Central memory CD8-positive, alpha-beta T cell (primary cell): ENCODE measurements at regions not wholly inside any gene's neighbourhood (a gene's known extent, or its start where the extent isn't known, plus 50 kb on each side); places are given as distances from the start of the nearest gene placed in this dataset.

Source experiments
- ATAC-seq: fragments of 150-1000 bp; cut with Tn5 transposase; replicated peaks from 2 replicates; pipeline ENCODE4 v1.10.0; 2022; ENCODE audit warnings: mild to moderate bottlenecking, moderate FRiP score, moderate number of reproducible peaks; ENCODE audit not compliant: poor library complexity, severe bottlenecking; ENCODE audit errors: extremely low read depth
- DNase-seq, 2 donors: peaks; one replicate each; pipeline ENCODE4 v3.0.0; 2021; ENCODE audit warnings: low spot score in 2 of 2
- H3K27ac Mint-ChIP-seq: one replicate; pipeline ENCODE4 v1.8.0; 2022; ENCODE audit warnings: low read depth, mild to moderate bottlenecking, moderate library complexity, mixed read lengths
- H3K27me3 Mint-ChIP-seq: one replicate; pipeline ENCODE4 v1.8.0; 2022; ENCODE audit warnings: mixed read lengths
- H3K36me3 Mint-ChIP-seq: one replicate; pipeline ENCODE4 v1.8.0; 2022; ENCODE audit warnings: mild to moderate bottlenecking, moderate library complexity, mixed read lengths; ENCODE audit not compliant: insufficient read depth
- H3K4me1 Mint-ChIP-seq: one replicate; pipeline ENCODE4 v1.8.0; 2022; ENCODE audit warnings: mixed read lengths
- H3K4me3 Mint-ChIP-seq: one replicate; pipeline ENCODE4 v1.8.0; 2022; ENCODE audit warnings: mild to moderate bottlenecking, moderate library complexity, mixed read lengths
- H3K9me3 Mint-ChIP-seq: one replicate; pipeline ENCODE4 v1.8.0; 2022; ENCODE audit warnings: mixed read lengths

DNA sequence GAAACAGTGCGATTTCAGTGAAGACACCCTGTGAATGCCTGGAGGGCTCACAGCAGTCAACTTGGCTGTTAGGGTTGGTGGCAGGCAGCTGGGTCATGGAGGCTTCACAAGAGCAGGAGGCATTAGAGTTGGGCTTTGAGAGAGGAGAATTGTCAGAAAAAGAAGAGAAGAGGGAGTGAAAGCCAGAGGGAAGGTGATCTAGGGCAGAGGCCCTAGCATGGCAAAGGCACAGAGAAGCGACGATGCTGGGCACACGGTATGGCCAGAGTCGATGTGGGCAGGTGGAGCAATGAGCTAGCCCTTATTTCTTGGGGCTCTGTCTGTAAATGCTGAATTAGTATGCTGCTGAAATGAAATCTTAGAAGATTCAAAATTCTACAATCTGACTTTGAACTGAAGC, 52.6 kb upstream of the OLFM4 start:
- no peak for DNase-seq
- Mint-ChIP-seq H3K9me3 (no peaks in the 10 kb centered on the region), H3K27ac (no peak overlapping the region), H3K27me3 (peaks cover 30% of the 10 kb centered on the region), H3K36me3 (no peaks in the 10 kb centered on the region), H3K4me1 (no peaks in the 10 kb centered on the region), H3K4me3 (no peak overlapping the region)
- ATAC-seq, result no peak

DNA sequence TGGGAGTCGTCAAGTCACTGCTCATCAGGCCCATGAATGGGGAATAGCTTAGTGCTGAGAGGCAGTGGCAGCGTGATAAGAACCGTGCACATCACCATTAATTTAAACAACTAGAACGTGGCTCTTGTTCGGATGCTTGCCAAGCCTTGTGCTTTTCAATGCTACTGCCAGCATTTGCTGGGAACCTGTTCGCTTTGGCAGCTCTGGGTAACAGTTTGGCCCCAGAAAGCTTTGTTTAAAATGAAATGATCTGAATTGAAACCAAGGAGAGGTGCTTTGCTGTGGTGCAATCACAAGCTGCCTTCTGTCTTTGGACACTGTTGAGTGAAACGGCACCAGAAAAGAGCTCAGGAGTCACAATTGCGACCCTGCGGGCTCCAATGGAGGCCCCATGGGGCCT, 53.5 kb upstream of the OLFM4 start:
- Mint-ChIP-seq H3K4me1 (no peaks in the 10 kb centered on the region), H3K36me3 (no peaks in the 10 kb centered on the region), H3K9me3 (no peaks in the 10 kb centered on the region), H3K27ac (no peak overlapping the region), H3K4me3 (no peak overlapping the region), H3K27me3 (peaks cover 26% of the 10 kb centered on the region)
- ATAC-seq (no peak), DNase-seq (no peak)

DNA sequence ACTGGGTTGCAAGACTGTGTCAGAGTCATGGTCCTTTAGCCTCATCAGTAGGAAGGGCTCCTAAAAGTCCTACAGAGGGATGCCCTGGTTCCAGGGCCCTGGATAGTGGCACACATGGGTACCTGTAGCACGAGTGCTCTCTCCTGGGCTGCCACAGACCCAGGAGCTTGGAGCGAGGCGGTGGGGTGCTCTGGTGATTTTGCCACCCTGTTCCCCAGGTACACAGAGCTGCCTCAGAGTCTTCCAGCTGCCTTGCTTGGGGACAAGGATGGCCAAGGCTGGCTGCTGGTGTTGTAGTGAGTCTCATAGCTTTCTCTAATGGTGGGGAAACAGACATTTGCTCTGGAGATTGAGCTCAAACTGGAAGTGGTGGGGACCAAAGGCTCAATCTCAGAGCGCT, 53.9 kb upstream of the OLFM4 start:
- Mint-ChIP-seq H3K27ac (no peak overlapping the region), H3K36me3 (no peaks in the 10 kb centered on the region), H3K4me3 (no peak overlapping the region), H3K9me3 (no peaks in the 10 kb centered on the region), H3K27me3 (peaks cover 21% of the 10 kb centered on the region), H3K4me1 (no peaks in the 10 kb centered on the region)
- DNase-seq (no peak), ATAC-seq (no peak)

DNA sequence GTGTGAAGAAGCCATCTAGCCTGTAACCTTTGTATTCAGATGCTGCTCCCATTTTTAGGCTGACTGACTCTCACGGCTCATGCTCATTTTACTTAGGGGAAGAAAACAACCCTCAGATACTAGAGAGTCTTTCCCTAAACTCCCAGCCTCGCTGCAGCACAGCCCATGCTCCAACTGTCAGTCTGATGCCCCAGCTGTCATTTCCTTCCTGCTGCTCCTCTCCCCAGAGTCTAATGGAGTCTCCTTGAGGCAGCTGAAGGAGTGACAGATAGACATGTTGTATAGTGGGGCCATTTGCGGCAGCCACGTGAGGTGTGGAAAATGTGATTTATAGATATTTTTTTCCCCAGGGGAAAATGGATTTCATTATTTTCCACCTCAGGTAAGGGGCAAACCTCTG, 59.2 kb upstream of the OLFM4 start:
- H3K27me3 Mint-ChIP-seq, result peaks cover 12% of the 10 kb centered on the region
- H3K9me3 Mint-ChIP-seq, result no peaks in the 10 kb centered on the region
- H3K4me3 Mint-ChIP-seq, result no peak overlapping the region
- H3K36me3 Mint-ChIP-seq, result no peaks in the 10 kb centered on the region
- H3K27ac Mint-ChIP-seq, result no peak overlapping the region
- ATAC-seq, result no peak
- no peak for DNase-seq
- H3K4me1 Mint-ChIP-seq, result no peaks in the 10 kb centered on the region

DNA sequence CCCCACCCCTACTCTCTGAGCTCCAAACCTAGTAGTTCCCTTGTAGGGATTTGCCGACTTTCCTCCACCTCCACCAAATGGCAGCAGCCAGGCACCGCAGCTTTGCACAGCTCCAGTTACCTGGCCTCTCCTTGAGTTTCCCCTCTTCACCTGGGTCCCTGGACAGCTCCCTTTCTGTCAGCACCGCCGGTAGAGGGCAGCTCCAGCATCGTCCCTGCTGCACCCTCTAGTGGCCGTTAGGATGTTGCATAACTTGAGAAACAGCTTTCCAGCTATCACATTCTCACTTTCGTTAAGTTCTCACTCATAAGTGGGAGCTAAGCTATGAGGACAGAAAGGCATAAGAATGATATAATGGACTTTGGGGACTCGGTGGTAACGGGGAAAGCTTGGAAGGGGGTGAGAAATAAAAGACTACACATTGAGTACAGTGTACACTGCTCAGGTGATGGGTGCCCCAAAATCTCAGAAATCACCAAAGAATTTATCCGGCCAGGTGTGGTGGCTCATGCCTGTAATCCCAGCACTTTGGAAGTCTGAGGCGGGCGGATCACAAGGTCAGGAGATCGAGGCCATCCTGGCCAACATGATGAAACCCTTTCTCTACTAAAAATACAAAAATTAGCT, 60.4 kb upstream of the OLFM4 start:
- no peak overlapping the region for H3K4me3 Mint-ChIP-seq
- no peak overlapping the region for H3K27ac Mint-ChIP-seq
- H3K9me3 Mint-ChIP-seq, result no peaks in the 10 kb centered on the region
- no peaks in the 10 kb centered on the region for H3K4me1 Mint-ChIP-seq
- no peaks in the 10 kb centered on the region for H3K36me3 Mint-ChIP-seq
- ATAC-seq (peak; percentile 52), DNase-seq (peak; percentile 31 to 35)
- no peaks in the 10 kb centered on the region for H3K27me3 Mint-ChIP-seq

DNA sequence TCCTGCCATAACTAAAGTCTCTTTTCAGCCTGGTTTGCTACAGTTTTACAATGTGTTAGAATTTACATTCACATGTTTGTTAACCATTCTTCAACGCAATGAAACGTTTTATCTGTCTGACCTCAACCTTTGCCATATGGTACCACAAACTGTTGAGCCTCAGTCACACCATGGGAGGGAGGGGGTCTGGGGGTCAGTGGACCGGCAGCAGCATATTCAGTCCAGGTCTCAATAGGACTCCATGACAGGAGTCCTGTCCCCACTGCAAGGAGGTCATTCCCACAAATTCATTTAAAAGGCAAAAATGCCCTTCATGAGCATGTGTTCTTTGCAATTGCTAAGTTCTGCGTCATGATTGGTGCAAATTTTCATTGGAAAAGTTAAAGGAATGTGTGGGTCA, 66.6 kb upstream of the OLFM4 start:
- Mint-ChIP-seq H3K4me1 (no peaks in the 10 kb centered on the region), H3K4me3 (no peak overlapping the region), H3K36me3 (no peaks in the 10 kb centered on the region), H3K9me3 (no peaks in the 10 kb centered on the region), H3K27ac (no peak overlapping the region), H3K27me3 (no peaks in the 10 kb centered on the region)
- DNase-seq, result no peak
- no peak for ATAC-seq

DNA sequence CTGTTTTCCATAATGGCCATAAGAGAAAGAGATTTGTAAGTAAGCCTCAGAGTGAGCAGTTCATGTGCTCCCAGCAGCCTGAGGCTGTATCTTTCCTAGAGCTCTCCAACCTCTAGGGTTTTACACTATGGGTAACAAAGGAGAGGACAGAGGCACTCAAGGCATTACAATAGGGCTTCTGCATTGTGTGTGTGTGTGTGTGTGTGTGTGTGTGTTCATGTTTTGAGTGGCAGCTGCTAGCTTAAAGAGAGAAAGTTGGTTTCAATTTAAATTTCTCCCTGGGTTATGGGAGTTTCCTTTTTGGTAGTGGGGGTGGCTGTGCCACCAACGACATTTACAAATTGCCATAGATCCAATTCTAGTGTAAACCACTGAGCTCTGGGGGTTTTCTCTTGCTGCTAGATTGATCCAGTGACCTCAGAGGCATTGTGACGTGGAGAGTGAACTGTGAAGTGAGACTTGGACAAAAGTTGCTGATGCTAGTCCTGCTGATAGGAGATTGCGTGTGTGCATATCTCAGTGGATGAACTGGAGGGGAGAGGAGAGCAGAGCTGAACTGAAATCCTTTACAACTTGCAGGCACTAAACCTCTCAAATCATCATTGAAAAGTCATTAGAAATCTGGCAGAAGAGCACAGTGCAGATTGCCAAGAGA, 67.2 kb upstream of the OLFM4 start:
- Mint-ChIP-seq H3K9me3 (no peaks in the 10 kb centered on the region), H3K4me1 (no peaks in the 10 kb centered on the region), H3K27me3 (no peaks in the 10 kb centered on the region), H3K36me3 (no peaks in the 10 kb centered on the region), H3K27ac (no peak overlapping the region), H3K4me3 (no peak overlapping the region)
- ATAC-seq, result no peak
- DNase-seq, result no peak

DNA sequence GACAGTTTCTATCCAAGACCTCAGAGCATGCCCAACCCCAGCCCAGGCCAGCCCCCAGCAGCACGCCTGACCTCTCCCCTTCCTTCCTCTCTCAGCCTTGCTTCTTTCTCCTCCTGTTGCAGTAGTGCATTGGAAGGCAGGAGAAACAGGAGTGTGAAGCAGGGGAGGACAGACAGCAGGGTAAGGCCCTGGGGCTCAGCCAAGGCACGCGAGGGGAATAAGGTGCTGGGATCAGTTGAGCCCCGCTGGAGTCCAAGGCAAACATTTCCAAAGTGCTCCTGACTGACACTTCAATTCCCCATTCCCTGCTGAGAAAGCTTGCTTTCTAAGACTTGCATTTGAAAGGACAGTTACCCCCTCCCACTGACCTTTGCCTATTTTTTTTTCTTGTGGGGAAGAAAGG, 73.1 kb upstream of the OLFM4 start:
- Mint-ChIP-seq H3K27me3 (no peaks in the 10 kb centered on the region), H3K4me1 (no peaks in the 10 kb centered on the region), H3K4me3 (no peak overlapping the region), H3K9me3 (no peaks in the 10 kb centered on the region), H3K27ac (no peak overlapping the region), H3K36me3 (no peaks in the 10 kb centered on the region)
- ATAC-seq, result no peak
- DNase-seq, result no peak

DNA sequence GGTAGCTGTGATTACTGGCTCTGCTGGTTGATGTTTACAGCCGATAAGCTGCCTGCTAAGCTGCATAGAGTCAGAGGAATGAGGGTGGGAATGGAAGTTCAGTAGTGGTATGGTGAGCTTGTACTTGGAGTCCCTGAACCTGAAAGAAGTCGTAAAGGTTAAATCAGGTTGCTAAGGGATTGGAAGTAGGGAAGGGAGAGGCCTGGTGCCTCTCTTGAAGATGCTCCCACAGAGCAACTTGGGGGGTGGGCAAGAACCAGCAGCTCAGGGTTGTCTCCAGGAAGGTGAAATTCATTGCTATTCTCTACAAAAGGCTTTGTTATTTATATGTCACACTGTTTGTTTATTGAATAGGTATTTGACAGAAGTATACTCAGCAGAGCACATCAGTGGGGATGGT, 73.8 kb upstream of the OLFM4 start:
- Mint-ChIP-seq H3K27me3 (no peaks in the 10 kb centered on the region), H3K27ac (no peak overlapping the region)

DNA sequence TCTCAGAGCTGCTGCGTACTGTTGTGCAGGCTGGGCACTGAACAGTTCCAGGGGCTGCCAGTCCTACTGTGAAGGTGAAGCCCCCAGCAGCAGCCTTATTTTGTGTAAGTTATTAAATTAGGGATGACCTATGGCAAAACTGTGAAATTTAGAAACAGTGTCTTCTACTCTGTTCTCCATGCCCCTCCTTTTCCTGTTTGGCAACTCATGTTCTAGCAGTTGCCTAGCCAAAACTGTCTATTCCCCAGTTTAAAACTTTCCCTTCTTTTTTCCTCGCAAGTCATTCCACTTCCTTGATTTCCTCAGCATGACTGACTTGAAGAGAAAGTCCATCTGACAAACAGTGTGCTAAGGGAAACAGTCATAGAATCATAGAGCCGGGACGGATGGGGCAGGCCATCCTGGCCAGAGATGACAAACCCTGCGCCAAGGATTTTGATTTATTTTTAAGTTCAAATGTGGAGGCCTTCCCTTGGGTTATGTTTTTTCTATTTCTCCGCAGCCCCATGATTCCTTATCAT, 78.1 kb upstream of the OLFM4 start:
- Mint-ChIP-seq H3K4me3 (no peak overlapping the region), H3K27me3 (peaks cover 19% of the 10 kb centered on the region), H3K4me1 (no peaks in the 10 kb centered on the region), H3K9me3 (no peaks in the 10 kb centered on the region), H3K27ac (no peak overlapping the region), H3K36me3 (no peaks in the 10 kb centered on the region)
- no peak for ATAC-seq
- DNase-seq, result no peak

More for the DNA sequence above, 73.8 kb upstream of the OLFM4 start:
- Mint-ChIP-seq H3K36me3 (no peaks in the 10 kb centered on the region), H3K9me3 (no peaks in the 10 kb centered on the region), H3K4me3 (no peak overlapping the region), H3K4me1 (no peaks in the 10 kb centered on the region)
- ATAC-seq (no peak), DNase-seq (no peak)

DNA sequence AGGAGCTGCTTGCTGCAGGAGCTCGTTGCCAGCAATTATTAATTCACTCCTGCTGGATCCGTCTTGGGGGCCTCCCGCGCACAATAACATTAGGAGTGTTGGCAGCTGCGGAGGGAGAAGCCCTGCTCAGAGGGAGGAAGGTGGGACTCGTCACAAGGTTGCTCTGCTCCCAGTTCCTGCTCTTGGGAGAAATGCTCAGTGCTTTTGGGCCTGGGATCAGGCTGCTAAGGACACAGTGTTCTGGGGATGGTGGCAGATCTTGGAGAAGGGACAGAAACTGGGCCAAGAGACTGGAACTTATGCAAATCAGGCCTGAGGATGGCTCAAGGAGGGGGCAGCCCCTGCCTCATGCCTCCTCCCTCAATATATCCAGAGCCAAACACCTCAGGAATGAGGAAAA, 78.9 kb upstream of the OLFM4 start:
- Mint-ChIP-seq H3K4me3 (no peak overlapping the region), H3K4me1 (no peaks in the 10 kb centered on the region)

DNA sequence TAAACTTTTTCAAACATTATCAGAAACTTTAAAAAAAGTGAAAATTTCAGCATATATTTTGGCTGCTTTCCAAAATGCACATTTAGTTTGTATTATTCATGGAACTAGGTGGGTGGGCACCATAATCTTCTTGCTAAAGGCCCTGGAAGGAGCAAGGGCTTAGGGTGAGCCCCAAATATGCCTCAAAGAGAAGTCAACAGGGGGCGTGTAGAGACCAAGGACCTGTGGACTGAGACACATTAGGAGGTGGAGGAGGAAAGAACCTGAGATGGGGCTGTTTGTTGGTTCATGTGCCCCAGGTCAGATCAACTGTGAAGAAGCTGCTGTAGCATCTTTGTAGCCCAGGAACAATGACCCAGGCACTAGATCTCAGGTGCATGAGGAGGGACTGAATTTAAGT, 79.6 kb upstream of the OLFM4 start:
- H3K27me3 Mint-ChIP-seq, result peaks cover 33% of the 10 kb centered on the region
- no peak overlapping the region for H3K27ac Mint-ChIP-seq
- no peaks in the 10 kb centered on the region for H3K9me3 Mint-ChIP-seq
- no peaks in the 10 kb centered on the region for H3K36me3 Mint-ChIP-seq
- no peak overlapping the region for H3K4me3 Mint-ChIP-seq
- DNase-seq (no peak), ATAC-seq (no peak)
- no peaks in the 10 kb centered on the region for H3K4me1 Mint-ChIP-seq

More for the DNA sequence above, 78.9 kb upstream of the OLFM4 start:
- H3K27ac Mint-ChIP-seq, result no peak overlapping the region
- no peak for DNase-seq
- no peak for ATAC-seq
- peaks cover 26% of the 10 kb centered on the region for H3K27me3 Mint-ChIP-seq
- no peaks in the 10 kb centered on the region for H3K9me3 Mint-ChIP-seq
- no peaks in the 10 kb centered on the region for H3K36me3 Mint-ChIP-seq

DNA sequence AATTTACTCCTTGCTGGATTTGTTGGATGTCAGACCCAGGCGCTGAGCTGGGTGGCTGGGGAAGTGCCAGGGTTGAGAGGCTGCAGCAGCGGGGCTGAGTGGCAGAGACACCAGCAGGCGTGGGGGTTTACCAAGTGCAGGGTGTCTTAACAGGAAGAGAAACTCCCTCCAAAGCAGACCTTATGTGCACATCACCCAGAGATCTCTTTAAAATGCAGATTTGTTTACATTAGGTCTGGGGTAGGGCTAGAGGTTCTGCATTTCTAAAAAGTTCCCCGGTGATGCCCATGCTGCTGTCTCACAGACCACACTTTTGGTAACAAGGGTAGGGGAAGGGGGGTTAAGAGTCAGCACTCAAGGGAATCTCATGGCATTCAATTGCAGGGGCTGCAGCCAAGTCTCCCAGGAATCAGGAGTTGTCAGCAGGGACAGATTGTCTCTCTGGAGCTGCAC, 80.7 kb upstream of the OLFM4 start:
- ATAC-seq (no peak), DNase-seq (no peak)
- H3K27me3 Mint-ChIP-seq, result peaks cover 39% of the 10 kb centered on the region
- H3K9me3 Mint-ChIP-seq, result no peaks in the 10 kb centered on the region
- H3K27ac Mint-ChIP-seq, result no peak overlapping the region
- no peak overlapping the region for H3K4me3 Mint-ChIP-seq
- no peaks in the 10 kb centered on the region for H3K4me1 Mint-ChIP-seq
- H3K36me3 Mint-ChIP-seq, result no peaks in the 10 kb centered on the region
